ENCODE measurements at regions not wholly inside any gene's neighbourhood (a gene's known extent, or its start where the extent isn't known, plus 50 kb on each side); places are given as distances from the start of the nearest gene placed in this dataset.

- no peak for DNase-seq (ENCODE audit: extremely low spot score)
- no peak for TF ChIP-seq L3MBTL2 (conservative IDR thresholded peaks at IDR 0.05)
- TF ChIP-seq FOXK2 (IDR thresholded peaks at IDR 0.05), result no peak
- TF ChIP-seq NFRKB (IDR thresholded peaks at IDR 0.05), result no peak
- TF ChIP-seq TARDBP (IDR thresholded peaks at IDR 0.05), result no peak
- no peak for TF ChIP-seq PKNOX1 (IDR thresholded peaks at IDR 0.05)
- TF ChIP-seq SP1 (IDR thresholded peaks at IDR 0.05), result no peak
- no peak for TF ChIP-seq SUZ12 (IDR thresholded peaks at IDR 0.05)
- no peak for TF ChIP-seq ZNF384 (IDR thresholded peaks at IDR 0.05)
- TF ChIP-seq HDGF (IDR thresholded peaks at IDR 0.05; ENCODE audit: borderline replicate concordance), result no peak
- no peak for TF ChIP-seq ARNT (IDR thresholded peaks at IDR 0.05)
- no peak for TF ChIP-seq BHLHE40 (IDR thresholded peaks at IDR 0.05; ENCODE audit: borderline replicate concordance)
- TF ChIP-seq CTBP1 (IDR thresholded peaks at IDR 0.05; ENCODE audit: borderline replicate concordance), result no peak
- no peak for TF ChIP-seq FOXM1 (IDR thresholded peaks at IDR 0.05; ENCODE audit: borderline replicate concordance)
- TF ChIP-seq ELF4 (IDR thresholded peaks at IDR 0.05), result no peak
- TF ChIP-seq LEF1 (IDR thresholded peaks at IDR 0.05; ENCODE audit: borderline replicate concordance), result no peak
- no peak for TF ChIP-seq FOXA1 (IDR thresholded peaks at IDR 0.05)
- CTCF ChIA-PET, result interaction anchor here (0.7 kb wide), 1 partner anchor 16 kb away, joined by 3 read pairs; no protein-coding TSS in a partner anchor
- POLR2A ChIA-PET, result no interaction called here
Measured at GRCh38 chr3:141425523-141426233, 57.4 kb downstream of the ZBTB38 start.

GRCh38 chr3:141426404-141427034, 58.2 kb downstream of the ZBTB38 start:
- CTCF ChIA-PET, result no interaction called here
- TF ChIP-seq ARNT (IDR thresholded peaks at IDR 0.05) (no peak), CTBP1 (IDR thresholded peaks at IDR 0.05; ENCODE audit: borderline replicate concordance) (no peak), NFRKB (IDR thresholded peaks at IDR 0.05) (no peak), PKNOX1 (IDR thresholded peaks at IDR 0.05) (no peak), ELF4 (IDR thresholded peaks at IDR 0.05) (no peak), ZNF384 (IDR thresholded peaks at IDR 0.05) (no peak), BHLHE40 (IDR thresholded peaks at IDR 0.05; ENCODE audit: borderline replicate concordance) (no peak), L3MBTL2 (conservative IDR thresholded peaks at IDR 0.05) (no peak), FOXA1 (IDR thresholded peaks at IDR 0.05) (no peak), SUZ12 (IDR thresholded peaks at IDR 0.05) (no peak), HDGF (IDR thresholded peaks at IDR 0.05; ENCODE audit: borderline replicate concordance) (no peak), TARDBP (IDR thresholded peaks at IDR 0.05) (no peak), SP1 (IDR thresholded peaks at IDR 0.05) (no peak), FOXK2 (IDR thresholded peaks at IDR 0.05) (no peak)
- POLR2A ChIA-PET, result no interaction called here
- DNase-seq (ENCODE audit: extremely low spot score), result no peak

DNA sequence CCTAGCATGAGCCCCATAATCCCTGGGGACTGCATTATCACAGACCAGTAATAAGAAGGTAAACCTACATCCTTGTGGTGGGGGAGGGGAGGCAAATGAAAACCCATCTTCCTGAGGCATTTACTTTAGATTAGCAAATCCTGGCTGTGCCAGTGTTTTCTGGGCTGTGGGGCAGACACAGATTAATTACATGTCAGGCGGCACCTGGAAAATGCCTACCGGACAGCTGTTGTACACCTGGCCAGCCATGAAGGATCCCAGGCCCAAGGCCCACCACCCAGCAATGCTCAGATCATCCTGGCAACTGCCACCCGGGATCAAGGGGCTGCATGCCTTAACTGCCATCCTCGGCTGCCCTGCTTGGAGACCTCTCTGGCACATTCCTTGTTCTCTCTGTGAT, 59.1 kb upstream of the RASA2 start:
- DNase-seq (ENCODE audit: extremely low spot score), result no peak
- ChIA-PET CTCF (no interaction called here), POLR2A (no interaction called here)
- TF ChIP-seq LEF1 (IDR thresholded peaks at IDR 0.05; ENCODE audit: borderline replicate concordance) (no peak), HDGF (IDR thresholded peaks at IDR 0.05; ENCODE audit: borderline replicate concordance) (no peak), SP1 (IDR thresholded peaks at IDR 0.05) (no peak), BHLHE40 (IDR thresholded peaks at IDR 0.05; ENCODE audit: borderline replicate concordance) (no peak), PKNOX1 (IDR thresholded peaks at IDR 0.05) (no peak), FOXK2 (IDR thresholded peaks at IDR 0.05) (no peak), NFRKB (IDR thresholded peaks at IDR 0.05) (no peak), CTBP1 (IDR thresholded peaks at IDR 0.05; ENCODE audit: borderline replicate concordance) (no peak), FOXM1 (IDR thresholded peaks at IDR 0.05; ENCODE audit: borderline replicate concordance) (no peak), ZNF384 (IDR thresholded peaks at IDR 0.05) (no peak), SUZ12 (IDR thresholded peaks at IDR 0.05) (no peak), TARDBP (IDR thresholded peaks at IDR 0.05) (no peak), L3MBTL2 (conservative IDR thresholded peaks at IDR 0.05) (no peak), FOXA1 (IDR thresholded peaks at IDR 0.05) (no peak), ARNT (IDR thresholded peaks at IDR 0.05) (no peak), ELF4 (IDR thresholded peaks at IDR 0.05) (no peak)

- CTCF ChIA-PET, result no interaction called here
- TF ChIP-seq CTBP1 (IDR thresholded peaks at IDR 0.05; ENCODE audit: borderline replicate concordance) (no peak), TARDBP (IDR thresholded peaks at IDR 0.05) (no peak), SP1 (IDR thresholded peaks at IDR 0.05) (no peak), ZNF384 (IDR thresholded peaks at IDR 0.05) (no peak), FOXA1 (IDR thresholded peaks at IDR 0.05) (no peak), L3MBTL2 (conservative IDR thresholded peaks at IDR 0.05) (no peak), NFRKB (IDR thresholded peaks at IDR 0.05) (no peak), FOXM1 (IDR thresholded peaks at IDR 0.05; ENCODE audit: borderline replicate concordance) (no peak), SUZ12 (IDR thresholded peaks at IDR 0.05) (no peak), ELF4 (IDR thresholded peaks at IDR 0.05) (no peak), LEF1 (IDR thresholded peaks at IDR 0.05; ENCODE audit: borderline replicate concordance) (no peak), FOXK2 (IDR thresholded peaks at IDR 0.05) (no peak), HDGF (IDR thresholded peaks at IDR 0.05; ENCODE audit: borderline replicate concordance) (no peak), BHLHE40 (IDR thresholded peaks at IDR 0.05; ENCODE audit: borderline replicate concordance) (no peak), PKNOX1 (IDR thresholded peaks at IDR 0.05) (no peak), ARNT (IDR thresholded peaks at IDR 0.05) (no peak)
- no peak for DNase-seq (ENCODE audit: extremely low spot score)
- POLR2A ChIA-PET, result no interaction called here
Measured at GRCh38 chr3:141429371-141430035, 57.3 kb upstream of the RASA2 start.

All from HEK293T (cell line).